K562 (cell line): ENCODE measurements at regions not wholly inside any gene's neighbourhood (a gene's known extent, or its start where the extent isn't known, plus 50 kb on each side); places are given as distances from the start of the nearest gene placed in this dataset.

Experiments used
- ATF7 ChIP-seq: fragments of 450-650 bp; IDR thresholded peaks from 2 replicates; pipeline ENCODE4 v1.7.1; 2014; ENCODE audit warnings: mild to moderate bottlenecking, moderate library complexity
- CBFB ChIP-seq: sonication (generic); formaldehyde crosslinking; IDR thresholded peaks from 2 replicates; pipeline ENCODE4 v1.4.0; 2020; ENCODE audit warnings: mild to moderate bottlenecking, missing genetic modification reagents
- DEAF1 ChIP-seq: fragments of 450-650 bp; formaldehyde crosslinking; IDR thresholded peaks from 2 replicates; pipeline ENCODE4 v1.4.0; 2020; ENCODE audit warnings: mild to moderate bottlenecking, moderate library complexity
- FOXA3 ChIP-seq, 2 experiments: fragments of 450-650 bp in 1 of 2; sonication (generic) in 1 of 2; formaldehyde crosslinking; IDR thresholded peaks in 1 of 2; conservative IDR thresholded peaks in 1 of 2; 2 replicates each; pipeline versions ENCODE4 v1.4.0 to v1.8.0; 2020 to 2022; ENCODE audit warnings: mild to moderate bottlenecking in 2 of 2, missing genetic modification reagents in 1 of 2
- FUS ChIP-seq: fragments of 200-400 bp; formaldehyde crosslinking; optimal IDR thresholded peaks from 2 replicates; pipeline ENCODE3; 2017; ENCODE audit warnings: low read depth, low read length
- HDAC1 ChIP-seq, 2 experiments: fragments of 450-650 bp; IDR thresholded peaks; 2 replicates each; pipeline ENCODE4 v1.6.1; 2016 to 2017; ENCODE audit warnings: inconsistent platforms in 1 of 2, mild to moderate bottlenecking in 1 of 2, moderate library complexity in 1 of 2
- HEY1 ChIP-seq: fragments of 250-450 bp; sonication (Bioruptor Pico); IDR thresholded peaks from 2 replicates; pipeline ENCODE4 v1.5.0; 2020; ENCODE audit warnings: mild to moderate bottlenecking, moderate library complexity, borderline replicate concordance
- NBN ChIP-seq: fragments of 450-650 bp; IDR thresholded peaks from 2 replicates; pipeline ENCODE4 v1.6.1; 2016; ENCODE audit warnings: low read depth, mild to moderate bottlenecking
- NFE2 ChIP-seq: IDR thresholded peaks from 2 replicates; pipeline ENCODE4 v1.6.1; 2014; ENCODE audit warnings: antibody characterized with exemption, low read depth
- NUFIP1 ChIP-seq: fragments of 450-650 bp; IDR thresholded peaks from 2 replicates; pipeline ENCODE4 v1.6.1; 2018; ENCODE audit not compliant: partially characterized antibody
- PHF20 ChIP-seq: fragments of 450-650 bp; IDR thresholded peaks from 2 replicates; pipeline ENCODE4 v1.6.1; 2018; ENCODE audit not compliant: partially characterized antibody
- RBM39 ChIP-seq: fragments of 200-400 bp; formaldehyde crosslinking; optimal IDR thresholded peaks from 2 replicates; pipeline ENCODE3; 2018; ENCODE audit warnings: low read depth, low read length
- SMARCA4 ChIP-seq: fragments of 450-650 bp; IDR thresholded peaks from 2 replicates; pipeline ENCODE4 v1.6.1; 2016
- ZFP36 ChIP-seq: fragments of 150-350 bp; IDR thresholded peaks from 2 replicates; pipeline ENCODE4 v1.6.1; 2018; ENCODE audit warnings: low read length, low read depth; ENCODE audit not compliant: partially characterized antibody
- ZKSCAN8 ChIP-seq: fragments of 200-800 bp; sonication (Bioruptor generic); IDR thresholded peaks from 2 replicates; pipeline ENCODE4 v1.6.1; 2016; ENCODE audit warnings: missing genetic modification characterization, missing compliant biosample characterization
- ZNF354B ChIP-seq: fragments of 250-450 bp; sonication (Bioruptor Pico); IDR thresholded peaks from 2 replicates; pipeline ENCODE4 v1.4.0; 2020
- ZNF609 ChIP-seq: sonication (generic); formaldehyde crosslinking; IDR thresholded peaks from 2 replicates; pipeline ENCODE4 v1.8.1; 2023; ENCODE audit warnings: missing genetic modification reagents, mild to moderate bottlenecking, borderline replicate concordance
- ZNF668 ChIP-seq: fragments of 250-450 bp; sonication (Bioruptor Pico); IDR thresholded peaks from 2 replicates; pipeline ENCODE4 v1.8.0; 2022; ENCODE audit warnings: mild to moderate bottlenecking, inconsistent platforms
- ZNF785 ChIP-seq: fragments of 250-450 bp; sonication (Bioruptor Pico); IDR thresholded peaks from 2 replicates; pipeline ENCODE4 v1.4.0; 2020; ENCODE audit warnings: mild to moderate bottlenecking
- TF ChIP-seq, protein P1 (sequence below), 3 experiments: IDR thresholded peaks in 2 of 3; conservative IDR thresholded peaks in 1 of 3; 2 replicates each; pipeline ENCODE4 v1.5.1; 2011 to 2012; ENCODE audit warnings: low read length in 3 of 3, mild to moderate bottlenecking in 3 of 3, control low read depth in 2 of 3, improper control_type of control experiment in 1 of 3, inconsistent platforms in 1 of 3, low read depth in 1 of 3, mixed read lengths in 1 of 3, moderate library complexity in 1 of 3; ENCODE audit not compliant: insufficient read depth in 2 of 3

GRCh38 chr7:131007439-131008330 lies 273.7 kb upstream of the KLF14 start (continued):
- peak; percentile 57; the same call in 1 of the 2 replicates for TF ChIP-seq DEAF1 (CRISPR knock-in tag)
- TF ChIP-seq ZNF668 (CRISPR knock-in tag), result no peak
- TF ChIP-seq ZNF785 (CRISPR knock-in tag), result no peak
- TF ChIP-seq RBM39, result peak; percentile 76
- TF ChIP-seq SMARCA4, result peak; percentile 36; the same call in 1 of the 2 replicates
- no peak for TF ChIP-seq ATF7
- TF ChIP-seq, protein P1, sequence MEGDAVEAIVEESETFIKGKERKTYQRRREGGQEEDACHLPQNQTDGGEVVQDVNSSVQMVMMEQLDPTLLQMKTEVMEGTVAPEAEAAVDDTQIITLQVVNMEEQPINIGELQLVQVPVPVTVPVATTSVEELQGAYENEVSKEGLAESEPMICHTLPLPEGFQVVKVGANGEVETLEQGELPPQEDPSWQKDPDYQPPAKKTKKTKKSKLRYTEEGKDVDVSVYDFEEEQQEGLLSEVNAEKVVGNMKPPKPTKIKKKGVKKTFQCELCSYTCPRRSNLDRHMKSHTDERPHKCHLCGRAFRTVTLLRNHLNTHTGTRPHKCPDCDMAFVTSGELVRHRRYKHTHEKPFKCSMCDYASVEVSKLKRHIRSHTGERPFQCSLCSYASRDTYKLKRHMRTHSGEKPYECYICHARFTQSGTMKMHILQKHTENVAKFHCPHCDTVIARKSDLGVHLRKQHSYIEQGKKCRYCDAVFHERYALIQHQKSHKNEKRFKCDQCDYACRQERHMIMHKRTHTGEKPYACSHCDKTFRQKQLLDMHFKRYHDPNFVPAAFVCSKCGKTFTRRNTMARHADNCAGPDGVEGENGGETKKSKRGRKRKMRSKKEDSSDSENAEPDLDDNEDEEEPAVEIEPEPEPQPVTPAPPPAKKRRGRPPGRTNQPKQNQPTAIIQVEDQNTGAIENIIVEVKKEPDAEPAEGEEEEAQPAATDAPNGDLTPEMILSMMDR (IDR thresholded peaks at IDR 0.05 in 2 of 3, conservative IDR thresholded peaks at IDR 0.05 in 1 of 3; ENCODE audit: insufficient read depth in 2 of 3, low read depth in 1 of 3, low read length in 3 of 3), result peak; percentile 79 to 91 (median 79)
- TF ChIP-seq FOXA3 (CRISPR knock-in tag; conservative IDR thresholded peaks at IDR 0.05 in 1 of 2, IDR thresholded peaks at IDR 0.05 in 1 of 2), result peak in 1 of 2 experiments; percentile 79; a peak in 2 of 4 replicates
- no peak for TF ChIP-seq CBFB (CRISPR knock-in tag)
- peak; percentile 85 for TF ChIP-seq PHF20
- no peak for TF ChIP-seq ZNF354B
- peak; percentile 36 for TF ChIP-seq NUFIP1
- TF ChIP-seq NFE2, result no peak
- peak; percentile 82; the same call in 1 of the 2 replicates for TF ChIP-seq NBN
- TF ChIP-seq HEY1 (CRISPR knock-in tag), result no peak
- no peak for TF ChIP-seq ZFP36
- no peak; a peak in 1 of 4 replicates for TF ChIP-seq HDAC1 (IDR thresholded peaks at IDR 0.05)
- TF ChIP-seq ZNF609 (CRISPR knock-in tag), result no peak
- no peak for TF ChIP-seq FUS
- peak; percentile 49; the same call in 1 of the 2 replicates for TF ChIP-seq ZKSCAN8
